BJ (cell line): ENCODE measurements at regions not wholly inside any gene's neighbourhood (a gene's known extent, or its start where the extent isn't known, plus 50 kb on each side); places are given as distances from the start of the nearest gene placed in this dataset.
"Not testable (repeated sequence)": the region's sequence is repeated elsewhere in the genome, so short reads cannot be mapped to it uniquely, and the experiment has no call there.

Source experiments
- CTCF ChIA-PET: fragments of 350-600 bp; formaldehyde crosslinking; extraction: SDS; loops from one replicate; lab custom pipeline; 2021; ENCODE audit warnings: antibody characterized with exemption, inconsistent platforms; lab: Yijun Ruan, JAX
- POLR2A ChIA-PET: fragments of 300-600 bp; sonication (Branson Sonifier 250); formaldehyde crosslinking; extraction: SDS; loops from one replicate; lab custom pipeline; 2021; ENCODE audit warnings: antibody characterized with exemption; lab: Charles Lee
- DNase-seq: peaks from one replicate; pipeline ENCODE4 v3.0.0-alpha.2; 2011; ENCODE audit warnings: low read depth
- H3K27me3 ChIP-seq: 2 replicates; pipeline ENCODE4 v1.6.0; 2011; ENCODE audit warnings: low read length; ENCODE audit not compliant: control insufficient read depth, insufficient read depth
- H3K36me3 ChIP-seq: 2 replicates; pipeline ENCODE4 v1.5.1; 2011; ENCODE audit warnings: low read length; ENCODE audit not compliant: control insufficient read depth, insufficient read depth
- H3K4me3 ChIP-seq: 2 replicates; pipeline ENCODE4 v1.5.1; 2011; ENCODE audit warnings: low read depth, mild to moderate bottlenecking, control low read depth, low read length
- CTCF ChIP-seq: IDR thresholded peaks from 2 replicates; pipeline ENCODE4 v1.5.1; 2011; ENCODE audit warnings: low read depth, mild to moderate bottlenecking, control low read depth, inconsistent platforms, low read length, moderate library complexity; ENCODE audit not compliant: insufficient read depth

DNA sequence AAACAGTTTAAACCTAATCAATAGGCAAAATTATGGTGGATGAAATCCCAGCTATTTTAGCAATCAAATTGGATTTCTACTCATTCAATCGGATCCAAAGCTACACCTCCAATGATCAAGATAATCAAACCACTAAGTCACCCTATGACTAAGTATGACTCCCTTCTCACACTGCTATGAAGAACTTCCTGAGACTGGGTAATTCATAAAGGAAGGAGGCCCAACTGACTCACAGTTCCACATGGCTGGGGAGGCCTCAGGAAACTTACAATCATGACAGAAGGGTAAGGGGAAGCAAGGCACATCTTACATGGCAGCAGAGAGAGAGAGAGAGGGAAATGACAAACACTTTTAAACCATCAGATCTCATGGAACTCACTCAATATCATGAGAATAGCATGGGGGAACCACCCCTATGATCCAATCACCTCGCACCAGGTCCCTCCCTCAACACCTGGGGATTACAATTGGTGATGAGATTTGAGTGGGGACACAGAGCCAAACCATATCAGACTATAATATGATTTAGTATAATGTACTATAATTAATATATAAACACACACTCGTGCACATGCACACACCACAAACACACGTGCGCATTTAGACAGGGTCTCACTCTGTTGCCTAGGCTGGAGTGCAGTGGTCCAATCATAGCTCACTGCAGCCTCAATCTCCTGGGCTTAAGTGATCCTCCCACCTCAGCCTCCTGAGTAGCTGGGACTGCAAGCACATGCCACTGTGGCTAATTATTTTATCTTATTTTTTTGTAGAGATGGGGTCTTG lies 213.6 kb upstream of the FOXK1 start:
- H3K27me3 ChIP-seq, result no peaks in the 10 kb centered on the region
- no peak overlapping the region for H3K4me3 ChIP-seq
- no peak for TF ChIP-seq CTCF
- H3K36me3 ChIP-seq, result no peaks in the 10 kb centered on the region
- POLR2A ChIA-PET, result no interaction called here
- CTCF ChIA-PET, result no interaction called here
- DNase-seq, result no peak

GRCh38 chr7:4470246-4470645 lies 211.8 kb upstream of the FOXK1 start:
- H3K27me3 ChIP-seq, result no peaks in the 10 kb centered on the region
- DNase-seq, result no peak
- H3K4me3 ChIP-seq, result no peak overlapping the region
- CTCF ChIA-PET, result interaction anchor here (0.6 kb wide), 1 partner anchor 135 kb away, joined by 3 read pairs; no protein-coding TSS in a partner anchor
- POLR2A ChIA-PET, result no interaction called here
- no peak for TF ChIP-seq CTCF
- no peaks in the 10 kb centered on the region for H3K36me3 ChIP-seq

DNA sequence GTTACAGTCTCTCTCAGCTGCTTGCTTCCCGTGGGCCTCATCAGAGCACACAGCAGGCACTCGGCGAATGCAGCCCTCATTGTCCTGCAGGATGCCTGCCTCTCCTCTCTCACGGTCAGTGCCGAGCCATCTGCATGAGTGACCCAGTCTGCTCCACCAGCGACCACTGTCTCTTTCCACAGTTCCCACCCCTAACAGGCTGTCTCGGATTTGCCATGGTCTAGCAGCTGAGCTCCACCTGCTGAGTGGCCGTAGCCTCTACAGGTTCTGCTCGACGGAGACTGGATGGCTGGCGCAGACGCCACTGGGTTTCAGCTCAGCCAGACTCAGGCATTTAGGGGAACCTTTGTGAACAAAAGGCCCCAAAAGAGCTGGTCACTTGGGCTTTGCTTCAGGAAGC lies 209.4 kb upstream of the FOXK1 start:
- ChIA-PET CTCF (no interaction called here), POLR2A (no interaction called here)
- no peak for DNase-seq
- no peak for TF ChIP-seq CTCF
- Histone ChIP-seq H3K27me3 (no peaks in the 10 kb centered on the region), H3K4me3 (no peak overlapping the region), H3K36me3 (no peaks in the 10 kb centered on the region)

GRCh38 chr7:4479367-4480039 lies 202.6 kb upstream of the FOXK1 start:
- Histone ChIP-seq H3K27me3 (no peaks in the 10 kb centered on the region), H3K36me3 (no peaks in the 10 kb centered on the region), H3K4me3 (no peak overlapping the region)
- CTCF ChIA-PET, result interaction anchor here (0.7 kb wide), 1 partner anchor 779 kb away, joined by 3 read pairs; no protein-coding TSS in a partner anchor
- DNase-seq, result no peak
- POLR2A ChIA-PET, result no interaction called here
- no peak for TF ChIP-seq CTCF

- DNase-seq, POLR2A ChIA-PET, H3K36me3 ChIP-seq, H3K27me3 ChIP-seq, CTCF ChIA-PET, H3K4me3 ChIP-seq: not testable (repeated sequence)
Measured at GRCh38 chr7:4480131-4480530, 202.0 kb upstream of the FOXK1 start.
